ENCODE measurements at regions not wholly inside any gene's neighbourhood (a gene's known extent, or its start where the extent isn't known, plus 50 kb on each side); places are given as distances from the start of the nearest gene placed in this dataset.

GRCh38 chr1:37259019-37259418 is 215.4 kb upstream of the ZC3H12A start:
- no peak for DNase-seq (ENCODE audit: low read depth)
- no peak overlapping the region for H3K4me3 ChIP-seq (ENCODE audit: low read length)
- H3K27me3 ChIP-seq (replicated peaks; ENCODE audit: control insufficient read depth, insufficient read depth, low read length): peaks cover 38% of the 10 kb centered on the region
- H3K36me3 ChIP-seq (ENCODE audit: control insufficient read depth, insufficient read depth, low read length, severe bottlenecking): no peaks in the 10 kb centered on the region
- H3K9ac ChIP-seq (ENCODE audit: low read length): no peak overlapping the region
- H3K9me3 ChIP-seq (ENCODE audit: control insufficient read depth, low read length): peaks cover 7% of the 10 kb centered on the region
- H3K4me1 ChIP-seq (ENCODE audit: control insufficient read depth, insufficient read depth, low read length): no peaks in the 10 kb centered on the region

- no peaks in the 10 kb centered on the region for H3K4me1 ChIP-seq (ENCODE audit: control insufficient read depth, insufficient read depth, low read length)
- no peak overlapping the region for H3K9ac ChIP-seq (ENCODE audit: low read length)
- no peak for DNase-seq (ENCODE audit: low read depth)
These were observed 213.3 kb upstream of the ZC3H12A start for GRCh38 chr1:37261129-37261528.

GRCh38 chr1:37262439-37263170 is 211.8 kb upstream of the ZC3H12A start:
- Histone ChIP-seq H3K4me3 (ENCODE audit: low read length) (no peak overlapping the region), H3K9me3 (ENCODE audit: control insufficient read depth, low read length) (peaks cover 7% of the 10 kb centered on the region), H3K36me3 (ENCODE audit: control insufficient read depth, insufficient read depth, low read length, severe bottlenecking) (no peaks in the 10 kb centered on the region), H3K27me3 (replicated peaks; ENCODE audit: control insufficient read depth, insufficient read depth, low read length) (peaks cover 16% of the 10 kb centered on the region), H3K4me1 (ENCODE audit: control insufficient read depth, insufficient read depth, low read length) (no peaks in the 10 kb centered on the region), H3K9ac (ENCODE audit: low read length) (no peak overlapping the region)
- no peak for DNase-seq (ENCODE audit: low read depth)

More at GRCh38 chr1:37261129-37261528, 213.3 kb upstream of the ZC3H12A start:
- no peaks in the 10 kb centered on the region for H3K36me3 ChIP-seq (ENCODE audit: control insufficient read depth, insufficient read depth, low read length, severe bottlenecking)
- no peak overlapping the region for H3K4me3 ChIP-seq (ENCODE audit: low read length)
- peaks cover 7% of the 10 kb centered on the region for H3K9me3 ChIP-seq (ENCODE audit: control insufficient read depth, low read length)
- H3K27me3 ChIP-seq (replicated peaks; ENCODE audit: control insufficient read depth, insufficient read depth, low read length): peaks cover 31% of the 10 kb centered on the region

- H3K9ac ChIP-seq (ENCODE audit: low read length): no peak overlapping the region
- H3K4me1 ChIP-seq (ENCODE audit: control insufficient read depth, insufficient read depth, low read length): no peaks in the 10 kb centered on the region
- no peaks in the 10 kb centered on the region for H3K36me3 ChIP-seq (ENCODE audit: control insufficient read depth, insufficient read depth, low read length, severe bottlenecking)
- H3K27me3 ChIP-seq (replicated peaks; ENCODE audit: control insufficient read depth, insufficient read depth, low read length): peaks cover 11% of the 10 kb centered on the region
- no peak overlapping the region for H3K4me3 ChIP-seq (ENCODE audit: low read length)
- no peak for DNase-seq (ENCODE audit: low read depth)
- peaks cover 7% of the 10 kb centered on the region for H3K9me3 ChIP-seq (ENCODE audit: control insufficient read depth, low read length)
These were observed 209.2 kb upstream of the ZC3H12A start for GRCh38 chr1:37265156-37265555.

- no peak overlapping the region for H3K9ac ChIP-seq (ENCODE audit: low read length)
- H3K27me3 ChIP-seq (replicated peaks; ENCODE audit: control insufficient read depth, insufficient read depth, low read length): peaks cover 6% of the 10 kb centered on the region
- no peaks in the 10 kb centered on the region for H3K4me1 ChIP-seq (ENCODE audit: control insufficient read depth, insufficient read depth, low read length)
- H3K9me3 ChIP-seq (ENCODE audit: control insufficient read depth, low read length): peaks cover 7% of the 10 kb centered on the region
- no peaks in the 10 kb centered on the region for H3K36me3 ChIP-seq (ENCODE audit: control insufficient read depth, insufficient read depth, low read length, severe bottlenecking)
- no peak for DNase-seq (ENCODE audit: low read depth)
- no peak overlapping the region for H3K4me3 ChIP-seq (ENCODE audit: low read length)
These were observed 208.4 kb upstream of the ZC3H12A start for GRCh38 chr1:37265786-37266667.

- Histone ChIP-seq H3K4me1 (ENCODE audit: control insufficient read depth, insufficient read depth, low read length) (no peaks in the 10 kb centered on the region), H3K9me3 (ENCODE audit: control insufficient read depth, low read length) (peaks cover 7% of the 10 kb centered on the region), H3K27me3 (replicated peaks; ENCODE audit: control insufficient read depth, insufficient read depth, low read length) (peaks cover 14% of the 10 kb centered on the region), H3K36me3 (ENCODE audit: control insufficient read depth, insufficient read depth, low read length, severe bottlenecking) (no peaks in the 10 kb centered on the region), H3K9ac (ENCODE audit: low read length) (no peak overlapping the region), H3K4me3 (ENCODE audit: low read length) (no peak overlapping the region)
- no peak for DNase-seq (ENCODE audit: low read depth)
These were observed 207.1 kb upstream of the ZC3H12A start for GRCh38 chr1:37267111-37267835.

- no peaks in the 10 kb centered on the region for H3K36me3 ChIP-seq (ENCODE audit: control insufficient read depth, insufficient read depth, low read length, severe bottlenecking)
- peaks cover 14% of the 10 kb centered on the region for H3K27me3 ChIP-seq (replicated peaks; ENCODE audit: control insufficient read depth, insufficient read depth, low read length)
- H3K9me3 ChIP-seq (ENCODE audit: control insufficient read depth, low read length): no peaks in the 10 kb centered on the region
- H3K4me3 ChIP-seq (ENCODE audit: low read length): no peak overlapping the region
- H3K4me1 ChIP-seq (ENCODE audit: control insufficient read depth, insufficient read depth, low read length): no peaks in the 10 kb centered on the region
- no peak overlapping the region for H3K9ac ChIP-seq (ENCODE audit: low read length)
- no peak for DNase-seq (ENCODE audit: low read depth)
These were observed 203.7 kb upstream of the ZC3H12A start for GRCh38 chr1:37270639-37271038.

- H3K9me3 ChIP-seq (ENCODE audit: control insufficient read depth, low read length): no peaks in the 10 kb centered on the region
- no peaks in the 10 kb centered on the region for H3K4me1 ChIP-seq (ENCODE audit: control insufficient read depth, insufficient read depth, low read length)
- no peak for DNase-seq (ENCODE audit: low read depth)
- H3K27me3 ChIP-seq (replicated peaks; ENCODE audit: control insufficient read depth, insufficient read depth, low read length): peaks cover 17% of the 10 kb centered on the region
- H3K9ac ChIP-seq (ENCODE audit: low read length): no peak overlapping the region
- H3K4me3 ChIP-seq (ENCODE audit: low read length): no peak overlapping the region
- no peaks in the 10 kb centered on the region for H3K36me3 ChIP-seq (ENCODE audit: control insufficient read depth, insufficient read depth, low read length, severe bottlenecking)
These were observed 201.8 kb upstream of the ZC3H12A start for GRCh38 chr1:37272626-37273025.

- Histone ChIP-seq H3K27me3 (replicated peaks; ENCODE audit: control insufficient read depth, insufficient read depth, low read length) (peaks cover 11% of the 10 kb centered on the region), H3K4me3 (ENCODE audit: low read length) (no peak overlapping the region), H3K36me3 (ENCODE audit: control insufficient read depth, insufficient read depth, low read length, severe bottlenecking) (no peaks in the 10 kb centered on the region), H3K4me1 (ENCODE audit: control insufficient read depth, insufficient read depth, low read length) (no peaks in the 10 kb centered on the region), H3K9ac (ENCODE audit: low read length) (no peak overlapping the region), H3K9me3 (ENCODE audit: control insufficient read depth, low read length) (peaks cover 2% of the 10 kb centered on the region)
- no peak for DNase-seq (ENCODE audit: low read depth)
These were observed 199.9 kb upstream of the ZC3H12A start for GRCh38 chr1:37274486-37274885.

- Histone ChIP-seq H3K4me3 (ENCODE audit: low read length) (no peak overlapping the region), H3K4me1 (ENCODE audit: control insufficient read depth, insufficient read depth, low read length) (no peaks in the 10 kb centered on the region), H3K36me3 (ENCODE audit: control insufficient read depth, insufficient read depth, low read length, severe bottlenecking) (no peaks in the 10 kb centered on the region), H3K9ac (ENCODE audit: low read length) (no peak overlapping the region), H3K9me3 (ENCODE audit: control insufficient read depth, low read length) (peaks cover 8% of the 10 kb centered on the region), H3K27me3 (replicated peaks; ENCODE audit: control insufficient read depth, insufficient read depth, low read length) (peaks cover 11% of the 10 kb centered on the region)
- DNase-seq (ENCODE audit: low read depth): no peak
These were observed 199.3 kb upstream of the ZC3H12A start for GRCh38 chr1:37274938-37275631.

Measured in adipocyte (in vitro differentiated cells).